HG03378 (cell line): ENCODE measurements at regions not wholly inside any gene's neighbourhood (a gene's known extent, or its start where the extent isn't known, plus 50 kb on each side); places are given as distances from the start of the nearest gene placed in this dataset.
"Not testable (repeated sequence)": the region's sequence is repeated elsewhere in the genome, so short reads cannot be mapped to it uniquely, and the experiment has no call there.

Source experiments
- ATAC-seq: cut with Tn5 transposase; IDR thresholded peaks from one replicate; pipeline ENCODE4 v1.9.1; 2021; ENCODE audit warnings: mild to moderate bottlenecking, moderate library complexity; ENCODE audit not compliant: unreplicated experiment

GRCh38 chr15:62404194-62404985 is 239.3 kb upstream of the C2CD4B start:
- no peak for ATAC-seq

DNA sequence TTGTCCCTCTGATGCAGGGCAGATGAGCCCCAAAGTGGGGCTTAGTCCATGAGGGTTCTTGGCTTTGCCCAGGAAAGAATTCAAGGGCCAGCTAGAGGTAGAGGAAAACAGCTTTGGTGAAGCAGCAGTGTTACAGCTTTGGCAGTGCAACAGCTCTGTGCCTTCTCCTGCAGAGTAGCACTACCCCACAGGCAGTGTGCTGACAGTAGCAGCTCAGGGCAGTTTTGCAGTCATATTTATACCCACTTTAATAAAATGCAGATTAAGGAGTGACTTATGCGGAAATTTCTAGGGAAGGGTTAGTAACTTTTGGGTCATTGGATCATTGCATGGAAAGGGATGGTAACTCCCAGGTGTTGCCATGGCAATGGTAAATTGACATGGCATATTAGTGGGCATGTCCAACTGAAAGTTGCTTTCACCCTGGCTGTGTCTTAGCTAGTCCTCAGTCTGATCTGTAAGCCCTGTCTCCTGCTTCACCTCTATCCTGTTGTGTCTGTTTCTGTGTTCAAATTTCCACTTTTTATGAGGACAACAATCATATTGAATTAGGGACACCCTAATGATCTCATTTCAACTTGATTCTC is 241.3 kb upstream of the C2CD4B start:
- no peak for ATAC-seq

DNA sequence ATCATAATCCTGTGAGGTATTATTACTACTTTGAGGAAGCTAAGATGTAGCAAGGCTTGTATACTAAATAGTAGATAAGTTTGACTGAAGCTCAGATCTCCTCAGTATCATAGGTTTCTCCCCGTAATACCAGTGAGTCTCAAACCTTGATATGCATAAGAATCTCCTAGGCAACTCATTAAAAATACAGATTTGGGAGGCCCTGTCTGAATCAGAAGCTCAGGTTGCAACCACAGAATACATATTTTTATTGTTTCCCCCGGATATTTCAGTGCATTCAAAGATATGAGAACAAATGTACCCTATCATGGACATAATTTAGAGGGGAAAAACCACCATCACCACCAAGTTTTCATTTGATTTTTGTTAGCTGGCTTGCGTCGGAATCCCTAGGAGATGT is 242.1 kb upstream of the C2CD4B start:
- ATAC-seq, result no peak

DNA sequence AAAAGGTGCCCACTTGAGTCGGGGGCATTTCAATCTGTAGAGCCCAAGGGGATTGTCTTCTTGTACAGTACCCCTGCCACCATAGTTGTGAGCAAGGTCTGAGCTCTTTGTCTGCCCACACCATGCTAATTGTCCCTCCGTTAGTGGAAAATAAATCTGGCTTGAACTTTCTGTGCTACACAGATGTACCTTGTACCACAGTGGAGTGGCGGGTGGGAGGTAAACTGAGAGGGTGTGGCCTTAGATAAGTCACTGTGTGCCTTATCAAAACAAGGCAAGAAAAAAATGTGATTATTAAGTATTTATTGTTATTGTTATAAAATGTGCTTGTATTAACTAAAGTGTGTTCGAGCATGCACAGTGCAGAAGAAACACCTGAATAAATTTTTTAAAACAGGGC is 242.9 kb upstream of the C2CD4B start:
- ATAC-seq, result no peak

GRCh38 chr15:62409466-62409865 is 244.4 kb upstream of the C2CD4B start:
- no peak for ATAC-seq

GRCh38 chr15:62412686-62413085 is 247.6 kb upstream of the C2CD4B start:
- no peak for ATAC-seq

DNA sequence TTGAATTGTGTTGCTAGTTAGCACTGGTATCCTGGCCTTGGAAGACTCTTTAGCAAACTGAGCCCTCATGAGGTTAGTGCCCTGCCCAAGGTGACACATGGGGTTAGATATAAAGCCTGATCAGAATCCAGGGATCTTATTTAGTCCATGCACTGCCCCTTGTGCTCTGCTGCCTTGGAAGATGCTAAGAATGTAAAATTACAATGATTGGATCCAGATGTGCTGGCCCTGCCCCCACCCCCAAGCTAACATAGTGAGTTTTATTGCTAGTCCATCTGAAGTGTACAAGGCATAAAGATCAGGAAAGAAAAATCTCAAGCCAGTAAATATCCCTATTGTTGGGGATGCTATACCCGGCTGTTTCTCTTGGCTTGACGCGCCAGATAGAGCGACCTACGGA is 248.1 kb upstream of the C2CD4B start:
- no peak for ATAC-seq

GRCh38 chr15:62413786-62414185 is 248.7 kb upstream of the C2CD4B start:
- ATAC-seq, result no peak

GRCh38 chr15:62415498-62415897 is 250.4 kb upstream of the C2CD4B start:
- no peak for ATAC-seq

DNA sequence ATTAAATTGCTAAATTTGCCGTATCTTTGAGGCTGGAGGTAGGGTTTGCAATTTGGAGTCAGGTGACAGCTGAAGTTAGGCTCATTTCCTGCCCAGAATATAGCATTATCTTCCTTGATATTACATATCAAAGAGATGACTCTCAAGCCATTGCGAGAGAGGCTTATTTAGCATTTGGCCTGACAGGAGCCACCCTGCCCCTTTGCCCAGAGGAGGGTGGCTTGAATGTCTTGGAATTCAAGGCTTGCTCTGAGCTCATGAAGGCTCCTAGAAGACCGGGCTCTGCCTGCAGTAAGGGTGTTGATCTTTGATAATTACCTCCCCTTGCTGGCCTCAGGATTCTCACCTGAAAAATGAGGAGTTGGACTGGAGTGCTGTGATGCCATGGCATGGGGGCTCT is 251.4 kb upstream of the C2CD4B start:
- ATAC-seq, result no peak

DNA sequence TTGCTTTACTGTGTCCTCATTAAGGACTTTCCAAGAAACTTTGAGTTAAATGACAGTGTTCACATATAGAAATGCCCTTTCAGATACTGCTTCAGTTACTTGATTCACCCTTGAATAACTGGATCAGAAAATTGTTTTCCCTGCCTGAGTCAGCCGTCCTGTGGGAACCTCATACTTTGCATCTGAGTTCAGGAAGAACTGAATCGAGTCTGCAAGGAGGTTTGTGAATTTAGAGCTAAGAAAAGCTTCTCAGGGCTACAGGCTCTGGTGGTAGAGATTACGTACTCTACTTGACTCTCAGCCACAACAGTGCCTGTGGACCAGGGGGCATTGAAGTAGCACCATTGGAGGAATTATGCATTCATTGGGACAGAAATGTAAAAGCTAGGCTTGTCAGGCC is 252.4 kb upstream of the C2CD4B start:
- no peak for ATAC-seq

DNA sequence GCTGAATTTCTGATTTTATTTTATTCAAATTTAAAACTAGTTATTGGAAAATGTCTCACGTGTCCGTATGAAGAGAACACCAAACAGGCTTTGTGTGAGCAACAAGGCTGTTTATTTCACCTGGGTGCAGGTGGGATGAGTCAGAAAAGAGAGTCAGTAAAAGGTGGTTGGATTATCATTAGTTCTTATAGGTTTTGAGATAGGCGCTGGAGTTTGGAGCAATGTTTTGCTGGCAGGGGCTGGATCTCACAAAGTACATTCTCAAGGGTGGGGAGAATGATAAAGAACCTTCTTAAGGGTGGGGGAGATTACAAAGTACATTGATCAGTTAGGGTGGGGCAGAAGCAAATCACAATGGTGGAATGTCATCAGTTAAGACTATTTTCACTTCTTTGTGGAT is 253.4 kb upstream of the C2CD4B start:
- not testable (repeated sequence) for ATAC-seq

DNA sequence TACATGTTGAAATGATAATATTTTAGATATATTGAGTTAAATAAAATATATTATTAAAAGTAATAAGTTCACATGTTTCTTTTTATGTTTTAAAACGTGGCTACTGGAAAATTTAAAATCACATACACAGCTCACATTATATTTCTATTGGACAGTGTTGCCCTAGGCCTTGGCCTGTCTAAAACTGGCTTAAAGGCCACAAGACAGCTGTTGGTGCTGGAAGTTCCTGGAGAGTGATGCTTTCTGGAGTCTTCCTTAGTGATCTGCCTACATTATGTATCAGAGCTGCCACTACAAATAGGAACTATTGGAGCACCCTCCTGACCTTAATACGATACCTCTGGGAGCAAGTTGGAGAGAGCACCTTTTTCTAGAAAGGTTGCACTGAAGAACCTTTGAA is 254.1 kb upstream of the C2CD4B start:
- ATAC-seq, result no peak

DNA sequence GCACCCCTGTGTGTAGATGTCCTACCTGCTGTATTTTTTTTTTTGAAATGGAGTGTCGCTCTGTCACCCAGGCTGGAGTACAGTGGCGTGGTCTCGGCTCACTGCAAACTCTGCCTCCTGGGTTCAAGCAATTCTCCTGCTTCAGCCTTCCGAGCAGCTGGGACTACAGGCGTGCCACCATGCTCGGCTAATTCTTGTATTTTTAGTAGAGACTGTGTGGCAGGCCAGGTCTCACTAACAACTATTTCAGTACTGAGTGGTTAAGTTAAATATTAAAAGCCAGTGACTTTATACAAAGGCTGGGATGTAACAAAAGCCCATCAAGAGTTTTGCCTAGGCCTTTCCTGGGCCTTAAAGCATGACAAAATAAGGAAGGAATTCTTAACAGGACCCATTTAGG is 255.3 kb upstream of the C2CD4B start:
- not testable (repeated sequence) for ATAC-seq

DNA sequence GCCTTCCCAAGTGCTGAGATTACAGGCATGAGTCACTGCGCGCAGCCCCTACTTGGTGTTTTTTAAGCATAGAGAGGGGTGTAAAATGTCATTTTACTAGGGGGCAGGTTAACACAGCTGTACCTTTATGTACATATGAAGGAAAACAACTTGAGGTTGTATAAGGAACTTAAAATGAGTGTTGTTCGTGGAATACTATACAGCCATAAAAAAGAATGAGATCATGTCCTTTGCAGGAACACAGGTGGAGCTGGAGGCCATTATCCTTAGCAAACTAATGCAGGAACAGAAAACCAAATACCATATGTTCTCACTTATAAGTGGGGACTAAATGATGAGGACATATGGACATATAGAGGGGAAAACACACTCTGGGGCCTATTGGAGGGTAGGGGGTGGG is 256.2 kb upstream of the C2CD4B start:
- no peak for ATAC-seq

DNA sequence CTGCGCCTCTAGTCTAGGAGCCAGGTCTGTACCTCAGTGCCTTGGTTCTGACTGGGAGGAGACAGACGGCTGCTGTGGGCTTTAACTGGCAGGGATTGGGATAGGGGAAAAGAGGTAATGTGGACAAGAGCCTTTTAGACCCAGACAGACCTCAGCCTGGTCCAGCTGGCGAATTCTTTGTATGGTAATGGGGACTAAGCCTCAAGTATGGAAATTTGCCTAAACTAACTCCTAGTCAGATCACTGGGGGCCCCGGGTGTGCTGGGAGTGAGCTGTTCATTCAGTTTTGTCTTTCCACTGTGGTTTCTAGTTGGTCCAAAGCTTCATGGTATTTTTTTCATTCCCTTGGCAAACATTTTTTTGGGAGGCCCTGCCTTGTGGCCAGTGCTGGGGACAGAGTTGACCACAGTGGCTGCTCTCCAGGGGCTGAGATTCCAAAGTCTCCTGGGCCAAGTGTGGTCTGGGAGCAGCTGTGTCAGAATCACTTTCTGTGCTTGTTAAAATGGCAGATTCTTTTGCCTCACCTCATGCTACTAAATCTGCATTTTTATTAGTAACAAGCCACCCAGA is 261.4 kb upstream of the C2CD4B start:
- ATAC-seq, result no peak

DNA sequence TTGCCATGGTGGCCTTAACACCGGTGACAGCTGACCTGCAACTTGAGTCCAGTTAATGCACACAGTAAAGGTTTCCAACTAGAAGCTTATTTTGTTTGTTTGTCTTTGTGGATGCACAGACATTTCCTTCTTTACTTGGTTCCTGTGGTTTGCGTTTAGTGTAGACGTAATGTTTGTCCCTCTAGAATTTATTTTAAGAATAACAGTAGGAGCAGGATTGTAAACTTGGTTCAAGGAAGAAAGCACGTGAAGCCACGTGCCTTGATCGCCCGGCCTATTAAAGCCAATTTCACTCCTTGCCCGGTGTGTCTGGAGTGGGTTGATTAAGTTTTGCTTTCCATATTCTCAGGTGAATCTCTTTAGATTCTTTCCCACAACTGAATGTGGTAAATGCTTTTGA is 263.2 kb upstream of the C2CD4B start:
- ATAC-seq, result no peak

- ATAC-seq, result no peak
Observed at GRCh38 chr15:62428851-62429598, 263.9 kb upstream of the C2CD4B start.

DNA sequence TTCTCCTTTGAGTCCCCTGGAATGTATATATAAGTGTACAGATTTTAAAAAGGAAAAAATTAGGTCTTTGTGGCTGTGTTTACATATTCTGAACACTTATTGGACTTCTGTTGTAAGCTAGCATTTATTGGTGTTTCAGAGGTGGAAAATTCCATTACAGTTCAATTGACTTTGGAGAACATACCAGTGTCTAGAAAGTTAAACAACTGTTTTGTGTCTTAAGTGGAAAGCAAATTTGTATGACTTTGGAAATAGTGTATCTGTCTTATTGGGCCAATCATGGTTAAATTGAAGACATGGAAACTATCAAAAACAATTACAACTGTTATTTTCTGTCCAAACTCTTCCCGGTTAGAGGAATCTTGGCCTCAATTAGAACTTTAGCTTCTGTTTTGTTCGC is 265.0 kb upstream of the C2CD4B start:
- ATAC-seq, result no peak

DNA sequence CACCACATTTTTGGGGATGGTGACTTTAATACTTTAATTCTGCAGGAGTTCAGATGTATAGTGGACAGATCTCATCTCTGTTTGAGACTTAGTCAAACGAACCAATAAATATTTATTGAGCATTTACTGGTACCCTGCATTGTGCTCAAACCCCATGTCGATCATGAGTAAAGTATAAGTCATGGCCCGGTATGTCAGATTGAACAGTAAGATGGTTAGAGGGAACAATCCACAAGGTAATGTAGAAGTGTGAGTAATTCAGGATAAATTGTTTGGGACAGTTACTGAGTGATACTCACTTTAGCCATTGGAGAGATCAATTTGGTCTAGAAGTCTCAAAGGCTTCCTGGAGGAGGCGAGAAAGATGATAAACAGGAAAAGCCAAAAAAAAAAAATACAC is 265.5 kb upstream of the C2CD4B start:
- ATAC-seq, result no peak

GRCh38 chr15:62431008-62431797 is 266.1 kb upstream of the C2CD4B start:
- ATAC-seq, result no peak
